HUES64 (cell line): ENCODE measurements at regions not wholly inside any gene's neighbourhood (a gene's known extent, or its start where the extent isn't known, plus 50 kb on each side); places are given as distances from the start of the nearest gene placed in this dataset.

Source experiments
- H3K27ac ChIP-seq: 2 replicates; pipeline ENCODE4 v1.7.0; 2013; ENCODE audit warnings: low read depth, low read length, inconsistent platforms
- H3K27me3 ChIP-seq: 2 replicates; pipeline ENCODE4 v1.6.1; 2013; ENCODE audit warnings: mild to moderate bottlenecking, low read length; ENCODE audit not compliant: insufficient read depth
- H3K36me3 ChIP-seq: 2 replicates; pipeline ENCODE4 v1.6.1; 2013; ENCODE audit warnings: mild to moderate bottlenecking, low read length; ENCODE audit not compliant: insufficient read depth
- H3K4me1 ChIP-seq: 2 replicates; pipeline ENCODE4 v1.6.1; 2013; ENCODE audit warnings: mild to moderate bottlenecking, low read length, moderate library complexity; ENCODE audit not compliant: insufficient read depth
- H3K4me3 ChIP-seq: 2 replicates; pipeline ENCODE4 v1.5.1; 2013; ENCODE audit warnings: mild to moderate bottlenecking, low read length, moderate library complexity
- H3K9ac ChIP-seq: 2 replicates; pipeline ENCODE4 v1.6.1; 2013; ENCODE audit warnings: mild to moderate bottlenecking, low read depth, low read length
- H3K9me3 ChIP-seq: 2 replicates; pipeline ENCODE4 v1.6.1; 2013; ENCODE audit warnings: low read depth, low read length; ENCODE audit not compliant: insufficient read depth
- WGBS: fragments of 150-250, 120-280 bp; methylation state at CpG from one replicate; pipeline ENCODE4 v1.1.7; 2013; ENCODE audit warnings: missing lambda C conversion rate; 5-methylcytosine and 5-hydroxymethylcytosine counted together

- 80% methylated on average over 11 of the region's 11 CpGs for WGBS
- H3K27me3 ChIP-seq = no peaks in the 10 kb centered on the region
- no peak overlapping the region for H3K9ac ChIP-seq
- no peaks in the 10 kb centered on the region for H3K9me3 ChIP-seq
- H3K4me3 ChIP-seq = no peak overlapping the region
- no peaks in the 10 kb centered on the region for H3K36me3 ChIP-seq
- H3K27ac ChIP-seq = no peak overlapping the region
- H3K4me1 ChIP-seq = no peaks in the 10 kb centered on the region
These were observed 125.4 kb downstream of the C5orf15 start for GRCh38 chr5:133842846-133843611.

GRCh38 chr5:133841831-133842750 is 126.3 kb downstream of the C5orf15 start:
- H3K9me3 ChIP-seq = no peaks in the 10 kb centered on the region
- H3K4me3 ChIP-seq = no peak overlapping the region
- no peaks in the 10 kb centered on the region for H3K27me3 ChIP-seq
- H3K9ac ChIP-seq = no peak overlapping the region
- H3K4me1 ChIP-seq = no peaks in the 10 kb centered on the region
- 91% methylated on average over 11 of the region's 11 CpGs for WGBS
- no peaks in the 10 kb centered on the region for H3K36me3 ChIP-seq
- H3K27ac ChIP-seq = no peak overlapping the region

GRCh38 chr5:133840168-133840567 is 128.3 kb downstream of the C5orf15 start:
- Histone ChIP-seq H3K27ac (no peak overlapping the region), H3K4me1 (no peaks in the 10 kb centered on the region), H3K36me3 (no peaks in the 10 kb centered on the region), H3K9ac (no peak overlapping the region), H3K9me3 (no peaks in the 10 kb centered on the region), H3K27me3 (no peaks in the 10 kb centered on the region), H3K4me3 (no peak overlapping the region)
- WGBS = 97% methylated on average over 2 of the region's 2 CpGs

- Histone ChIP-seq H3K4me3 (no peak overlapping the region), H3K9me3 (no peaks in the 10 kb centered on the region), H3K27me3 (no peaks in the 10 kb centered on the region), H3K36me3 (no peaks in the 10 kb centered on the region), H3K4me1 (no peaks in the 10 kb centered on the region), H3K27ac (no peak overlapping the region), H3K9ac (no peak overlapping the region)
- WGBS = 85% methylated on average over 3 of the region's 3 CpGs
These were observed 128.7 kb downstream of the C5orf15 start for GRCh38 chr5:133839721-133840120.

GRCh38 chr5:133839090-133839489 is 129.3 kb downstream of the C5orf15 start:
- H3K9me3 ChIP-seq = no peaks in the 10 kb centered on the region

DNA sequence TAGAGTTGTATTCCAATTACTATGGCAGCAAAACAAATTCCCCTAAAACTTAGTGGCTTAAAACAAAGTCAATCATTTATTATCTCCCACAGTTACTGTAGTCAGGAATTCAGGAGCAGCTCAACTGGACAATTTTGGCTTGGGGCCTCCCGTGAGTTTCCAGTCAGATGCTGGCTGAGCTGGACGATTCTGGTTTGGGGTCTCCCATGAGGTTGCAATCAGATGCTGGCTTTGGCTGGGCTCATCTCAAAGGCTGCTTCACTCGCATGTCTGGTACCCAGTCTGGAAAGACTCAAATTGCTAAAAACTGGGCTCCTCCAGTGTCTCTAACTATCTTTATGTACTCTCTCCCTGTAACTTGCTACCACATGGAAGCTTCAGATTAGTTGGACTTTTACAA is 130.1 kb downstream of the C5orf15 start:
- 92% methylated on average over 3 of the region's 3 CpGs for WGBS
- H3K36me3 ChIP-seq = no peaks in the 10 kb centered on the region
- H3K9ac ChIP-seq = no peak overlapping the region

More at GRCh38 chr5:133839090-133839489, 129.3 kb downstream of the C5orf15 start:
- Histone ChIP-seq H3K36me3 (no peaks in the 10 kb centered on the region), H3K27me3 (no peaks in the 10 kb centered on the region), H3K9ac (no peak overlapping the region), H3K27ac (no peak overlapping the region), H3K4me1 (no peaks in the 10 kb centered on the region), H3K4me3 (no peak overlapping the region)
- WGBS = 93% methylated on average over 3 of the region's 3 CpGs

GRCh38 chr5:133831491-133832224 is 136.8 kb downstream of the C5orf15 start:
- WGBS = 58% methylated on average over 9 of the region's 12 CpGs
- H3K9me3 ChIP-seq = no peaks in the 10 kb centered on the region
- no peak overlapping the region for H3K27ac ChIP-seq
- no peak overlapping the region for H3K9ac ChIP-seq
- no peaks in the 10 kb centered on the region for H3K27me3 ChIP-seq
- no peak overlapping the region for H3K4me3 ChIP-seq
- no peaks in the 10 kb centered on the region for H3K36me3 ChIP-seq
- peaks cover 7% of the 10 kb centered on the region for H3K4me1 ChIP-seq

More for the DNA sequence above, 130.1 kb downstream of the C5orf15 start:
- Histone ChIP-seq H3K9me3 (no peaks in the 10 kb centered on the region), H3K27me3 (no peaks in the 10 kb centered on the region), H3K27ac (no peak overlapping the region), H3K4me1 (no peaks in the 10 kb centered on the region), H3K4me3 (no peak overlapping the region)

DNA sequence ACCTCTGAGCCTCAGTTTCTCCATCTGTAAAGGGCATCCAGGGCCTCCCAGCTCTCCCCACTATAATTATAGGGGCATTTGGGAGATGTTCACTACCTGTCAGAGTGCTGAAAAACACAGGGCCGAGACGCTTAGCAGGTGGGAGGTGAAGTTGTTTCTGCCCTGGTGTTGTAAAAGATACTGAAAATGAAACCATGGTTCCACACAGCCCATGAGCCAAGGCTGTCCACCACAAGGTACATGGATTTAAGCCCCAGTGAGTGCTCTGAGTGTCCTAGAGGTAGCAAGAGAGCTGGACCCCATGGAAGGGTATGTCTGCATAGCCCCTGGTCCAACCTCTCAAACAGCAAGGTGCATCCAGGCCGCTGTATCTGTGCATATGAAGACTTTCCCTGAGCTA is 137.5 kb downstream of the C5orf15 start:
- H3K9ac ChIP-seq = no peak overlapping the region
- H3K4me1 ChIP-seq = peaks cover 7% of the 10 kb centered on the region
- WGBS = 94% methylated on average over 3 of the region's 3 CpGs
- H3K27ac ChIP-seq = no peak overlapping the region
- H3K27me3 ChIP-seq = no peaks in the 10 kb centered on the region
- H3K9me3 ChIP-seq = no peaks in the 10 kb centered on the region
- H3K36me3 ChIP-seq = no peaks in the 10 kb centered on the region
- no peak overlapping the region for H3K4me3 ChIP-seq

DNA sequence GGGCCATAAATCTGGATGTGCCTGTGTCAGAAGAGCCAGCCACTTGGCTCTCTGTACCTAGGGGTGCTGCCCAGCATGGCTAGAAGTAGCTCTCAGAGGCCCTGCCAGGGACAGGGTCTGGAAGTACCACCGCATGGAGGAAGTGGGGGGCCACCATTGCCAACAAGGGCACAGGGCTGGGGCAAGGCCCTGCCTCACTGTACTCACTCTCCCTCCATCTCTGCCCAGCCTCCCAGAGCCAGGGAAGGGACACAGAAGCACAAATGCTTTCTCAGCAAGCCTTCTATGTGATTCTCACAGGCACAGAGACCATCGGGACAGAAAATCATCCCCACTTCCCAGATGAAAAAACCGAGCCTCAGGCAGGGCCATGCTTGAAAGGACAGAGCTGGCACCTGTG is 138.1 kb downstream of the C5orf15 start:
- no peak overlapping the region for H3K9ac ChIP-seq
- H3K4me1 ChIP-seq = peaks cover 7% of the 10 kb centered on the region
- no peak overlapping the region for H3K27ac ChIP-seq
- no peaks in the 10 kb centered on the region for H3K36me3 ChIP-seq
- H3K4me3 ChIP-seq = no peak overlapping the region
- WGBS = 93% methylated on average over 3 of the region's 3 CpGs
- no peaks in the 10 kb centered on the region for H3K9me3 ChIP-seq
- H3K27me3 ChIP-seq = no peaks in the 10 kb centered on the region

- Histone ChIP-seq H3K4me1 (peaks cover 7% of the 10 kb centered on the region), H3K27me3 (no peaks in the 10 kb centered on the region), H3K9ac (no peak overlapping the region), H3K4me3 (no peak overlapping the region), H3K27ac (no peak overlapping the region), H3K9me3 (no peaks in the 10 kb centered on the region), H3K36me3 (no peaks in the 10 kb centered on the region)
- 93% methylated on average over 3 of the region's 3 CpGs for WGBS
These were observed 138.6 kb downstream of the C5orf15 start for GRCh38 chr5:133829786-133830185.

DNA sequence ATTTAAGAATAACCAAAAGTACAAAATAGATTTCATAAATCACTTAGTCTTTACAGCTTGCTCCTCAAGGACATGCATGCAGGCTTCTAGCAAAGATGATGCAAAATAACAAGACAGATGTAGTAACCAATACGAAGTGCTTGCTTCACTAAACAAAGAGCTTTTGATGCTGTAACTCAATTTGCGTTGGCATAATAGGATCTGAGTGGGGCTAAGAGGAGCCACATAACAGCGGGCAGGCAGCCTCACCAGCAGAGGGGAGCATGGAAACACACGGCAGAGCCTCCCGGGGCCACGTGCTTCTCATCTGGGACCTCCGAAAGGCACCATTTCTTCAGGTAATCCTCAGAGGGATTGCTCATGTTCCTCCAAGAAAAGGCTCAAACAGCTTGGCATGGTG is 139.7 kb downstream of the C5orf15 start:
- Histone ChIP-seq H3K27me3 (no peaks in the 10 kb centered on the region), H3K36me3 (no peaks in the 10 kb centered on the region), H3K4me3 (no peak overlapping the region), H3K27ac (no peak overlapping the region), H3K4me1 (peaks cover 7% of the 10 kb centered on the region), H3K9me3 (no peaks in the 10 kb centered on the region), H3K9ac (no peak overlapping the region)
- 83% methylated on average over 7 of the region's 7 CpGs for WGBS
